HL-60 (cell line): ENCODE measurements at regions not wholly inside any gene's neighbourhood (a gene's known extent, or its start where the extent isn't known, plus 50 kb on each side); places are given as distances from the start of the nearest gene placed in this dataset.

Experiments
- DNase-seq, 2 experiments: peaks; one replicate each; pipeline ENCODE4 v3.0.0-alpha.2; 2010 to 2020; ENCODE audit warnings: low read depth in 1 of 2, low spot score in 1 of 2
- H3K27ac ChIP-seq: fragments of 250-450 bp; sonication (Bioruptor Pico); replicated peaks from 2 replicates; pipeline ENCODE4 v1.5.1; 2020; ENCODE audit warnings: mild to moderate bottlenecking, moderate library complexity
- H3K27me3 ChIP-seq: fragments of 250-450 bp; sonication (Bioruptor Pico); 2 replicates; pipeline ENCODE4 v1.5.1; 2021; ENCODE audit warnings: mild to moderate bottlenecking, moderate library complexity; ENCODE audit not compliant: insufficient read depth, poor library complexity, severe bottlenecking
- H3K4me3 ChIP-seq: replicated peaks from 2 replicates; pipeline ENCODE4 v1.5.1; 2011; ENCODE audit warnings: mild to moderate bottlenecking, control low read depth, low read length; ENCODE audit not compliant: insufficient read depth
- GABPA ChIP-seq: IDR thresholded peaks from 2 replicates; pipeline ENCODE4 v1.6.1; 2012; ENCODE audit warnings: low read depth
- POLR2AphosphoS5 ChIP-seq: IDR thresholded peaks from 2 replicates; pipeline ENCODE4 v1.6.1; 2012; ENCODE audit warnings: low read depth
- SPI1 ChIP-seq: IDR thresholded peaks from 2 replicates; pipeline ENCODE4 v1.6.1; 2012; ENCODE audit warnings: low read depth, mild to moderate bottlenecking, borderline replicate concordance
- TF ChIP-seq, protein P1 (sequence below): IDR thresholded peaks from one replicate; pipeline ENCODE4 v1.5.1; 2011; ENCODE audit warnings: low read length, control low read depth, inconsistent platforms; ENCODE audit not compliant: insufficient read depth
- TF ChIP-seq, protein P2 (sequence below): IDR thresholded peaks from 2 replicates; pipeline ENCODE4 v1.6.1; 2012; ENCODE audit warnings: low read depth; ENCODE audit not compliant: insufficient replicate concordance

DNA sequence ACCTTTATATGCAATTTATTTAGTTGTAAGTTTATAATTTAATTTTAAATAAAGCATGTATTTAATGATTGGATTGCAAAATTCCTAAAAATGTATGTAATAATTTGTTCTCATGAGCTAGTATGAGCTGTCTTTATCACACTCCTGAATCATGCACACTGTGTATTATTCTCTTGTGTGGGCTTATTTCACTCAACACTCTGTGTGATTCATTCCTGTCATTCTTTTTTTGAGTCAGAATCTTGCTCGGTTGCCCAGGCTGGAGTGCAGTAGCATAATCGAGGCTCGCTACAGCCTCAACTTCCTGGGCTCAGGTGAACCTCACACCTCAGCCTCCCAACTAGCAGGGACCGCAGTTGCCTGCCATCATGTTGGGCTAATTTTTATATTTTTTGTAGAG, 123.1 kb upstream of the SLC34A2 start:
- Histone ChIP-seq H3K27me3 (no peaks in the 10 kb centered on the region), H3K27ac (no peak overlapping the region), H3K4me3 (no peak overlapping the region)
- no peak for TF ChIP-seq SPI1
- TF ChIP-seq, protein P1, sequence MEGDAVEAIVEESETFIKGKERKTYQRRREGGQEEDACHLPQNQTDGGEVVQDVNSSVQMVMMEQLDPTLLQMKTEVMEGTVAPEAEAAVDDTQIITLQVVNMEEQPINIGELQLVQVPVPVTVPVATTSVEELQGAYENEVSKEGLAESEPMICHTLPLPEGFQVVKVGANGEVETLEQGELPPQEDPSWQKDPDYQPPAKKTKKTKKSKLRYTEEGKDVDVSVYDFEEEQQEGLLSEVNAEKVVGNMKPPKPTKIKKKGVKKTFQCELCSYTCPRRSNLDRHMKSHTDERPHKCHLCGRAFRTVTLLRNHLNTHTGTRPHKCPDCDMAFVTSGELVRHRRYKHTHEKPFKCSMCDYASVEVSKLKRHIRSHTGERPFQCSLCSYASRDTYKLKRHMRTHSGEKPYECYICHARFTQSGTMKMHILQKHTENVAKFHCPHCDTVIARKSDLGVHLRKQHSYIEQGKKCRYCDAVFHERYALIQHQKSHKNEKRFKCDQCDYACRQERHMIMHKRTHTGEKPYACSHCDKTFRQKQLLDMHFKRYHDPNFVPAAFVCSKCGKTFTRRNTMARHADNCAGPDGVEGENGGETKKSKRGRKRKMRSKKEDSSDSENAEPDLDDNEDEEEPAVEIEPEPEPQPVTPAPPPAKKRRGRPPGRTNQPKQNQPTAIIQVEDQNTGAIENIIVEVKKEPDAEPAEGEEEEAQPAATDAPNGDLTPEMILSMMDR = no peak
- DNase-seq = no peak

DNA sequence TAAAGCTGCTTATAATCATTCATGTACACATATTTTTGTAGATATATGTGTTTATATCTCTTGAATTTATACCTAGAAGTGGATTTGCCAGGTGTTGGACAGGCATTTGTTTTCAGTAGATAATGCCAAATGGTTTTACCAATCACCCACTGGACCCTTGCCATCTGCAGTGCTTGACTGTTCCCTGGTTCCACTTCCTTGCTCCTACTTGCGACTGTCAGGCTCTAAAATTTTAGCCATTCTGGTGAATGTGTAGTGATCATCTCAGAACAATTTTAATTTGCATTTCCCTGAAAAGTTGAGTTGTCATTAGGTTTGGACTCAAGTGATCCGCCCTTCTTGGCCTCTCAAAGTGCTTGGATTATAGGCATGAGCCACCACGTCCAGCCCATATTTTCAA, 122.4 kb upstream of the SLC34A2 start:
- no peak for TF ChIP-seq POLR2AphosphoS5
- TF ChIP-seq GABPA = no peak
- TF ChIP-seq, protein P1 = no peak
- TF ChIP-seq, protein P2, sequence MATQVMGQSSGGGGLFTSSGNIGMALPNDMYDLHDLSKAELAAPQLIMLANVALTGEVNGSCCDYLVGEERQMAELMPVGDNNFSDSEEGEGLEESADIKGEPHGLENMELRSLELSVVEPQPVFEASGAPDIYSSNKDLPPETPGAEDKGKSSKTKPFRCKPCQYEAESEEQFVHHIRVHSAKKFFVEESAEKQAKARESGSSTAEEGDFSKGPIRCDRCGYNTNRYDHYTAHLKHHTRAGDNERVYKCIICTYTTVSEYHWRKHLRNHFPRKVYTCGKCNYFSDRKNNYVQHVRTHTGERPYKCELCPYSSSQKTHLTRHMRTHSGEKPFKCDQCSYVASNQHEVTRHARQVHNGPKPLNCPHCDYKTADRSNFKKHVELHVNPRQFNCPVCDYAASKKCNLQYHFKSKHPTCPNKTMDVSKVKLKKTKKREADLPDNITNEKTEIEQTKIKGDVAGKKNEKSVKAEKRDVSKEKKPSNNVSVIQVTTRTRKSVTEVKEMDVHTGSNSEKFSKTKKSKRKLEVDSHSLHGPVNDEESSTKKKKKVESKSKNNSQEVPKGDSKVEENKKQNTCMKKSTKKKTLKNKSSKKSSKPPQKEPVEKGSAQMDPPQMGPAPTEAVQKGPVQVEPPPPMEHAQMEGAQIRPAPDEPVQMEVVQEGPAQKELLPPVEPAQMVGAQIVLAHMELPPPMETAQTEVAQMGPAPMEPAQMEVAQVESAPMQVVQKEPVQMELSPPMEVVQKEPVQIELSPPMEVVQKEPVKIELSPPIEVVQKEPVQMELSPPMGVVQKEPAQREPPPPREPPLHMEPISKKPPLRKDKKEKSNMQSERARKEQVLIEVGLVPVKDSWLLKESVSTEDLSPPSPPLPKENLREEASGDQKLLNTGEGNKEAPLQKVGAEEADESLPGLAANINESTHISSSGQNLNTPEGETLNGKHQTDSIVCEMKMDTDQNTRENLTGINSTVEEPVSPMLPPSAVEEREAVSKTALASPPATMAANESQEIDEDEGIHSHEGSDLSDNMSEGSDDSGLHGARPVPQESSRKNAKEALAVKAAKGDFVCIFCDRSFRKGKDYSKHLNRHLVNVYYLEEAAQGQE = no peak
- no peak for TF ChIP-seq SPI1
- Histone ChIP-seq H3K27me3 (no peaks in the 10 kb centered on the region), H3K4me3 (no peak overlapping the region), H3K27ac (no peak overlapping the region)
- DNase-seq = no peak

DNA sequence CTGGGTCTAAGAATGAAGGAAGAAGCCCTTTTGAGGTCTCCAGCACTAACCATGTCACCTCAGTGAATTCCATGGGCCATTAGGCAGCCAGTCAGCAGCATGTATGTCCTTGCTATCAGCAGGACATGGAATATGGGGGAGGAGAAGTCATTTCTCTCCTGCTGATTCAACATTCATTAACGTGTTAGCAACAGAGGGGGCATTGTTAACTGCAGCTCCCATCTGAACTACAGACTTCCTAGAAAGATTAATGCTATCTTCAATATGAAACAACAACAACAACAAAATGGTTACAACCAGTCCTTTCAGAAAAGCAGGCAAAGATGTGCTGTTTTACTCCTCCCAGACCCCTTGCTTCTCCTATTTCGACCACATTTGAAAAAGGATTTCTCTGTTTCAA, 120.4 kb upstream of the SLC34A2 start:
- Histone ChIP-seq H3K27me3 (no peaks in the 10 kb centered on the region), H3K4me3 (no peak overlapping the region), H3K27ac (no peak overlapping the region)
- TF ChIP-seq SPI1 (no peak), POLR2AphosphoS5 (no peak), GABPA (no peak)
- TF ChIP-seq, protein P1 = no peak
- TF ChIP-seq, protein P2 = no peak
- DNase-seq = no peak

DNA sequence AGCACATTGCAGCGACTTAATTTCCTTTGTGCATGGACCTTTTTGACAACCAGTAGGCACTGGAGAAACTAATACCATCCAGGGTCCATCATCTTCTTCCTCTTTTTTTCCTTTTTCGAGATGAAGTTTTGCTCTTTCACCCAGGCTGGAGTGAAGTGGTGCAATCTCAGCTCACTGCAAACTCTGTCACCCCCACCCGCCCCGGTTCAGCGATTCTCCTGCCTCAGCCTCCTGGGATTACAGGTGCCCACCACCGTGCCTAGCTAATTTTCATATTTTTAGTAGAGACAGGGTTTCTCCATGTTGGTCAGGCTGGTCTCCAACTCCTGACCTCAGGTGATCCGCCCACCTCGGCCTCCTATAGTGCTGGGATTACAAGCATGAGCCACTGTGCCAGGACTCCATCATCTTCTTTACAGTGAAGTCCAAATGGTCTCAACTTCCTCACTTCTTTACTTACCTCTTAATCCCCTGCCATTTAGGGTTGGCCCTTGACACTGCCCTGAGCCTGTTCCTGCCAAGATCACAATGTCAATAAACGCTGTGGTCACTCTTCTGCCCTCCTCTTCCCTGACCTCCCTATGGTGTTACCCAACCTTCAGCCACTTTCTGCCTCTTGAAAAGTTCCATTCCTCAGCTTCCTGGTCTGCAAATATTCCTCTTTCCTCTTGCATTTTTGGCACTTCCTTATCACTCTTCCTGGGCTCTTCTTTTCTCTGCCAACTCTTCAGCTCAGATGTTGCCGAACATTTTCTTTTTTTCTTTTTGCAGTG, 119.8 kb upstream of the SLC34A2 start:
- H3K4me3 ChIP-seq = no peak overlapping the region
- no peak for TF ChIP-seq GABPA
- TF ChIP-seq, protein P1 = no peak

More for the DNA sequence above, 119.8 kb upstream of the SLC34A2 start:
- no peak for DNase-seq
- H3K27me3 ChIP-seq = no peaks in the 10 kb centered on the region
- no peak overlapping the region for H3K27ac ChIP-seq
